GM19397 (cell line): ENCODE measurements at regions not wholly inside any gene's neighbourhood (a gene's known extent, or its start where the extent isn't known, plus 50 kb on each side); places are given as distances from the start of the nearest gene placed in this dataset.
"Not testable (repeated sequence)": the region's sequence is repeated elsewhere in the genome, so short reads cannot be mapped to it uniquely, and the experiment has no call there.

Experiments
- ATAC-seq: cut with Tn5 transposase; IDR thresholded peaks from one replicate; pipeline ENCODE4 v1.9.1; 2021; ENCODE audit warnings: mild to moderate bottlenecking, moderate library complexity; ENCODE audit not compliant: unreplicated experiment

GRCh38 chr13:22903925-22904324 is 276.9 kb upstream of the SGCG start:
- ATAC-seq = no peak

- peak; percentile 84 for ATAC-seq
Observed at GRCh38 chr13:22915442-22916082, 265.2 kb upstream of the SGCG start.

- ATAC-seq = not testable (repeated sequence)
Observed at GRCh38 chr13:22916276-22916675, 264.5 kb upstream of the SGCG start.

- no peak for ATAC-seq
Observed at GRCh38 chr13:22925881-22926747, 254.7 kb upstream of the SGCG start.

- no peak for ATAC-seq
Observed at GRCh38 chr13:22926748-22927400, 253.9 kb upstream of the SGCG start.

GRCh38 chr13:22927845-22928244 is 252.9 kb upstream of the SGCG start:
- ATAC-seq = not testable (repeated sequence)

GRCh38 chr13:22929381-22930126 is 251.2 kb upstream of the SGCG start:
- ATAC-seq = no peak

- ATAC-seq = no peak
Observed at GRCh38 chr13:22931576-22931975, 249.2 kb upstream of the SGCG start.

GRCh38 chr13:22932632-22933412 is 248.0 kb upstream of the SGCG start:
- not testable (repeated sequence) for ATAC-seq

GRCh38 chr13:22933571-22934181 is 247.1 kb upstream of the SGCG start:
- ATAC-seq = no peak

GRCh38 chr13:22934744-22935523 is 245.8 kb upstream of the SGCG start:
- no peak for ATAC-seq

GRCh38 chr13:22936228-22936627 is 244.6 kb upstream of the SGCG start:
- no peak for ATAC-seq

GRCh38 chr13:22937241-22937640 is 243.5 kb upstream of the SGCG start:
- ATAC-seq = no peak

GRCh38 chr13:22937953-22938352 is 242.8 kb upstream of the SGCG start:
- no peak for ATAC-seq

GRCh38 chr13:22938576-22938975 is 242.2 kb upstream of the SGCG start:
- ATAC-seq = no peak

- ATAC-seq = no peak
Observed at GRCh38 chr13:22939157-22939556, 241.6 kb upstream of the SGCG start.

- no peak for ATAC-seq
Observed at GRCh38 chr13:22940090-22940710, 240.6 kb upstream of the SGCG start.

- ATAC-seq = no peak
Observed at GRCh38 chr13:22940736-22941135, 240.0 kb upstream of the SGCG start.

GRCh38 chr13:22941495-22941894 is 239.3 kb upstream of the SGCG start:
- not testable (repeated sequence) for ATAC-seq
